GM19463 (cell line): ENCODE measurements at regions not wholly inside any gene's neighbourhood (a gene's known extent, or its start where the extent isn't known, plus 50 kb on each side); places are given as distances from the start of the nearest gene placed in this dataset.
A peak's percentile ranks its signal among the peaks of the same experiment; 100 is the strongest.
"Not testable (repeated sequence)": the region's sequence is repeated elsewhere in the genome, so short reads cannot be mapped to it uniquely, and the experiment has no call there.

Experiments used
- ATAC-seq: cut with Tn5 transposase; IDR thresholded peaks from one replicate; pipeline ENCODE4 v1.9.1; 2021; ENCODE audit warnings: mild to moderate bottlenecking, moderate library complexity; ENCODE audit not compliant: unreplicated experiment

GRCh38 chr6:28824793-28825731 is 98.7 kb downstream of the TRIM27 start:
- ATAC-seq: no peak

DNA sequence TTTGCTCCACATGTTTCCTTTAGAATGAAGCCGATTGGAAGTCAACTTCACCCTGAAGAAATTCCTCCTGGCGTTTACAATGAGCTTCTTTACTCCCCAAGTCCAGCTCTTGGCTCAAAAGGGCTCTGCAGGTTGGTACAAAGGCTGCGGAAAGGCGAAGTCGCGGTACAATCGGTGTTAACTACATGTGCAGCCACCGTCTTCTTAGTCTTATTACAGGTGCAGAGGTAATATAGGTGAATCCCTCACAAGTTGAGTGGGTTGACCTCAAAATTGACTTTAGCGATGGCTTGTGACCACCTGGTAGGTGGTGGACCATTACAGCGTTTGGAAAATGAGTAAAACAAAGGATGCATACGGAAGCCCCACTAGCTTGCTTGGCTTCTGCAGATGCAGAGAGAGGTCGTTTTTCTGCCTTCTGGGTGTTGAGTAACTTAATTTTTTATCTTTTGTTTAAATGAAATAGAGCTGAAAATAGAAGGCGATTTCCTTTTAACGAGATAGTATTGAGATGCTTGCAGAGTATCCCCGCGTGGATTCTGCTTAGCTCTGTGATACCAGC is 98.0 kb downstream of the TRIM27 start:
- no peak for ATAC-seq

DNA sequence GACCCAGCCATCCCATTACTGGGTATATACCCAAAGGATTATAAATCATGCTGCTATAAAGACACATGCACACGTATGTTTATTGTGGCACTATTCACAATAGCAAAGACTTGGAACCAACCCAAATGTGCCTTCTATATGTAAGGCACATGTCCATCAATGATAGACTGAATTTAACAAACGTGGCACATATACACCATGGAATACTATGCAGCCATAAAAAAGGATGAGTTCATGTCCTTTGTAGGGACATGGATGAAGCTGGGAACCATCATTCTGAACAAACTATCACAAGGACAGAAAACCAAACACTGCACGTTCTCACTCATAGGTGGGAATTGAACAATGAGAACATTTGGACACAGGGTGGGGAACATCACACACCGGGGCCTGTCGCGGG is 92.1 kb downstream of the TRIM27 start:
- not testable (repeated sequence) for ATAC-seq

DNA sequence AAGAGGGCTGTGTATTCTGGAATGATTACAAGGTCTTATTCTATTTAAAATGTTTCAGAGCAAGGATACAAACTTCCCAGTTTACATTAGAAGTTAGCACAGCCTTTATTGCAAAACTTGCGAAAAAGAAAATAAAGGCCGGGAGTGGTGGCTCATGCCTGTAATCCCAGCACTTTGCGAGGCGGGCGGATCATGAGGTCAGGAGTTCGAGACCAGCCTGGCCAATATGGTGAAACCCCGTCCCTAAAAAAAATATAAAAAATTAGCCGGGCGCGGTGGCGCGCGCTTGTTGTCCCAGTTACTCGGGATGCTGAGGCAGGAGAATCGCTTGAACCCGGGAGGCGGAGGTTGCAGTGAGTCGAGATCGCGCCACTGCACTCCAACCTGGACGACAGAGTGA is 87.1 kb downstream of the TRIM27 start:
- ATAC-seq: not testable (repeated sequence)

- ATAC-seq: peak; percentile 36
Observed at GRCh38 chr6:28838289-28838633, 85.5 kb downstream of the TRIM27 start.

DNA sequence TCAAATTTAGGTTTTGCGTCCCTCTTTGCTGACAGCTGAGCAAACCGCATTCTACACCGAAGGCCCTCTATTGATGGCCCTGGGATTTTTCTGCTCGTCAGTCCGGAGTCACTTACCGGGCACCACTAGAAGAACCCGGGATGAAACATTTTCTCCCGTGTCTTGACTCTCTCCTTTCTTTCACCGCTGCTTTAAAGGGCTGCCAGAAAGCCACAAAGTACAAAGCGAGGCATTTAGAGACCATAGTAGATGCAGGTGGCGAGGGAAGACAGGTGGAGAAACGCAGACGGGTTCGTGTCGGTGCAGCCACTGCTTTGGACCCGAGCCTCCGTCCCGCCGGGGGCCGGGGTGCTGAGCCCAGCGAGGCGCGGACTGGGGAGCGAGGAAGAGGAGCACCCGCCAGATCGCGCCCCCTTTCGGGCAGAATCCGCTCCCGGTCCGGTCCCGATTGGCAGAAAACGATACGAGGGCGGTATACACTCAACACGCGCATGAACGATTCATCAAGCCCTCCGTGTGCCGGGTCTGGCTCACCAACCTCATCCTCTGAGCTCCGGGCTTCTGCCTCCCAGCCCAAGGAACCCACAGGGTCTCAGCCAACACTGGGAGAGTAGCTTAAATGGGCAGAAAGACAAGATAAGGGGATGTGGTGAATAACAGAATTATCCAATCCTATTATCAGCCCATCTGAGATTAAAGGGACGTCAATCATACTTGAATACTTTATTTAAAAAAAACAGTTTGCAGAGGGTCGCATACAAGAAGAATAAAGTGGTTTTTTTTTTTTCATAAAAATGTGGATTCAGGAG is 84.9 kb downstream of the TRIM27 start:
- peak; percentile 85 for ATAC-seq

GRCh38 chr6:28839443-28840120 is 84.2 kb downstream of the TRIM27 start:
- no peak for ATAC-seq

- ATAC-seq: no peak
Observed at GRCh38 chr6:28841290-28841689, 82.5 kb downstream of the TRIM27 start.

DNA sequence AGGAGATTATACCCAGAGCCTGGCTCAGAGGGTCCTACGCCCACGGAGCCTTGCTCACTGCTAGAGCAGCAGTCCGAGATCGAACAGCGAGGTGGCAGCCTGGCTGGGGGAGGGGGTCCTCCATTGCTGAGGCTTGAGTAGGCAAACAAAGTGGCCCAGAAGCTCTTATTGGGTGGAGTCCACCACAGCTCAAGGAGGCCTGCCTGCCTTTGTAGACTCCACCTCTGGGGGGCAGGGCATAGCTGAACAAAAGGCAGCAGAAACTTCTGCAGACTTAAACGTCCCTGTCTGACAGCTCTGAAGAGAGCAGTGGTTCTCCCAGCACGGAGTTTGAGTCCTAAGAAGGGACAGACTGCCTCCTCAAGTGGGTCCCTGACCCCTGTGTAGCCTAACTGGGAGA is 75.0 kb downstream of the TRIM27 start:
- not testable (repeated sequence) for ATAC-seq
